ENCODE measurements at regions not wholly inside any gene's neighbourhood (a gene's known extent, or its start where the extent isn't known, plus 50 kb on each side); places are given as distances from the start of the nearest gene placed in this dataset.

- Histone ChIP-seq H3K27ac (no peak overlapping the region), H3K4me3 (ENCODE audit: low read depth, low read length) (no peak overlapping the region)
Measured at GRCh38 chr5:73311291-73312110, 137.1 kb downstream of the FOXD1 start.

DNA sequence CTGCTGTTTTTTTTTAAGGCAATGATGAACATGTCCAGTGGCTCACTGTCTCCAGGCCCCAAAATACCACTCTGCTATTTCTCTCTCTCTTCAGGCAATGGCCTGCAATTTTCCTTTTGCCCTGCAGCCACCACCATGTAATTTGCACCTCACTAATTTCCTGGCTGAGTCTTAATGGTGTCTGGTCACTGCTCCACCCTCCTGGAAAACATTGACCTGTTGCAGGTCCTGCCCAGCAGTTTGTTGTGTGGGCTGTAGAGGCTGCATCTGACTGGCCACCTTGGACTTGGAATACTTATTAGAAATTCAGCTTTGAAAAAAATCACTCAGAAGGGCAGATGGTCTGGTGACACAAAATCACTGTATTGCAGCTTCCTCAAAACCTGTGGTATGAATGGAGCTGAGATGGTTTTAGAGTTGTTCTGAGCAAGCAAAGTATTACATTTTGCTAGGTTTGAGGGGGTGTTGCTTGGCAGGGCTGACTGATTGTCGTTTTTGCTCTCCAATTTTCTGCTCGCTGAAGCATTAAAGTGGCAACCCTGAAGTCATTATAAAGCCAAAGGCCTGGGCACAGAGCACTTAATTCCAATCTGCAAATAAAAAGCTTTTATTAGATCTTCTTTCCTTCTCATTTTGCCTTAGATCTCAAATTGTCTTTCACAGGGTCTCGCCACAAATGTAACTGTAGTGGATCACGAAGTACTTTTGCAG is 134.8 kb downstream of the TMEM174 start:
- H3K9me3 ChIP-seq (ENCODE audit: control insufficient read depth, low read length), result no peaks in the 10 kb centered on the region
- no peak overlapping the region for H2AFZ ChIP-seq
- H3K4me1 ChIP-seq, result no peaks in the 10 kb centered on the region
- H3K36me3 ChIP-seq (ENCODE audit: control insufficient read depth, insufficient read depth, low read length), result no peaks in the 10 kb centered on the region
- H3K9ac ChIP-seq, result no peak overlapping the region
- no peak overlapping the region for H3K4me2 ChIP-seq (ENCODE audit: low read length)
- peaks cover 8% of the 10 kb centered on the region for H3K27me3 ChIP-seq (ENCODE audit: control insufficient read depth, insufficient read depth, low read length)
- TF ChIP-seq CTCF (IDR thresholded peaks at IDR 0.05), result no peak
- H3K79me2 ChIP-seq, result no peaks in the 10 kb centered on the region
- H3K4me3 ChIP-seq (ENCODE audit: low read depth, low read length), result no peak overlapping the region
- H3K27ac ChIP-seq, result no peak overlapping the region

More at GRCh38 chr5:73311291-73312110, 137.1 kb downstream of the FOXD1 start:
- Histone ChIP-seq H3K4me1 (no peaks in the 10 kb centered on the region), H2AFZ (peak overlapping the region; percentile 59), H3K27me3 (ENCODE audit: control insufficient read depth, insufficient read depth, low read length) (peaks cover under 1% of the 10 kb centered on the region), H3K9me3 (ENCODE audit: control insufficient read depth, low read length) (no peaks in the 10 kb centered on the region), H3K4me2 (ENCODE audit: low read length) (peak overlapping the region; percentile 68), H3K79me2 (no peaks in the 10 kb centered on the region), H3K9ac (no peak overlapping the region), H3K36me3 (ENCODE audit: control insufficient read depth, insufficient read depth, low read length) (no peaks in the 10 kb centered on the region)
- no peak for TF ChIP-seq CTCF (IDR thresholded peaks at IDR 0.05)

DNA sequence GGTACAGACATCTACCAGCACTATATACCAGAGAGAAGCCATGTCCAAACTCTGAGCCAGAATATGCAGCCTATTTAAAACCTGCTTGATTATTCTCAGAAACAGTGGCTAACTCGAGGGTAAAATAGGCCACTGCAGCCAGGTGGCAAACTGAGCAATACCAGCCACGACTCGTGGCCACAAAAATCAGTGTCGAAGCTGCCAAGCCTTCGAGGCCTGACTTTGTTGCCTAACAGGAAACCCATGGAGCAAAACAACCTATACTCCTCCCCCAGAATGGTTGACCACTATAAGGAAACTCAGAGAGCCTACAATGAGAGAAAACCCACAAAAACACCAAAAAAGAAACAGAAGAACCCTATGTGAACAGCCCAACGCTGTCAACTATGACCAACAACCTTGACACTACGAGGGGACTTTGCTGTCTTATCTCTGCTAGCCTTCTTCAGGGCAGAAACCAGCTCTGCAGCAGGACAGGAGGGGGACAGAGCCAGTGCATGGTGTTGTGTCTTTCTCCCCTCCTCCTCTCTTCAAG is 133.8 kb downstream of the TMEM174 start:
- H3K27me3 ChIP-seq (ENCODE audit: control insufficient read depth, insufficient read depth, low read length), result peaks cover 8% of the 10 kb centered on the region
- no peaks in the 10 kb centered on the region for H3K9me3 ChIP-seq (ENCODE audit: control insufficient read depth, low read length)
- H3K27ac ChIP-seq, result no peak overlapping the region
- H3K4me3 ChIP-seq (ENCODE audit: low read depth, low read length), result no peak overlapping the region
- H3K36me3 ChIP-seq (ENCODE audit: control insufficient read depth, insufficient read depth, low read length), result no peaks in the 10 kb centered on the region
- TF ChIP-seq CTCF (IDR thresholded peaks at IDR 0.05), result no peak
- no peaks in the 10 kb centered on the region for H3K79me2 ChIP-seq
- H2AFZ ChIP-seq, result no peak overlapping the region
- H3K9ac ChIP-seq, result no peak overlapping the region
- no peaks in the 10 kb centered on the region for H3K4me1 ChIP-seq
- H3K4me2 ChIP-seq (ENCODE audit: low read length), result no peak overlapping the region

- no peaks in the 10 kb centered on the region for H3K9me3 ChIP-seq (ENCODE audit: control insufficient read depth, low read length)
- no peak overlapping the region for H3K27ac ChIP-seq
- H3K27me3 ChIP-seq (ENCODE audit: control insufficient read depth, insufficient read depth, low read length), result peaks cover 8% of the 10 kb centered on the region
- H2AFZ ChIP-seq, result no peak overlapping the region
- H3K79me2 ChIP-seq, result no peaks in the 10 kb centered on the region
- TF ChIP-seq CTCF (IDR thresholded peaks at IDR 0.05), result no peak
- H3K36me3 ChIP-seq (ENCODE audit: control insufficient read depth, insufficient read depth, low read length), result no peaks in the 10 kb centered on the region
- H3K4me1 ChIP-seq, result no peaks in the 10 kb centered on the region
- no peak overlapping the region for H3K4me3 ChIP-seq (ENCODE audit: low read depth, low read length)
- H3K4me2 ChIP-seq (ENCODE audit: low read length), result no peak overlapping the region
- H3K9ac ChIP-seq, result no peak overlapping the region
Measured at GRCh38 chr5:73306078-73306719, 133.2 kb downstream of the TMEM174 start.

Data from parathyroid adenoma (tissue), 2 donors.